K562 (cell line): ENCODE measurements at regions not wholly inside any gene's neighbourhood (a gene's known extent, or its start where the extent isn't known, plus 50 kb on each side); places are given as distances from the start of the nearest gene placed in this dataset.

Source experiments
- ATAC-seq: fragments of 200-7000 bp; cut with Tn5 transposase; 3 replicates; pipeline ENCODE4 v1.9.1; 2020; ENCODE audit warnings: moderate library complexity
- BruUV-seq: library from RNA; stranded (reverse); fragments of 400-500 nt; replicated peaks from 2 replicates; lab custom pipeline; 2021; lab: Mats Ljungman, UMichigan
- CTCF ChIA-PET: fragments of 300-600 bp; formaldehyde crosslinking; extraction: SDS; loops from one replicate; lab custom pipeline; 2021; ENCODE audit warnings: low intra/inter-chr PET ratio; lab: Yijun Ruan, JAX
- POLR2A ChIA-PET: fragments of 300-600, 350-650 bp; sonication (Branson Sonifier 250); formaldehyde crosslinking; extraction: SDS; loops from one replicate; lab custom pipeline; 2021; ENCODE audit warnings: antibody characterized with exemption, inconsistent platforms; lab: Yijun Ruan, JAX
- DNase-seq, 4 experiments: peaks; one replicate each; pipeline versions ENCODE4 v3.0.0 to v3.0.0-alpha.2; 2011 to 2018; ENCODE audit warnings: low spot score in 3 of 4, mixed read lengths in 3 of 4; ENCODE audit errors: extremely low read depth in 1 of 4
- FAIRE-seq: peaks from 2 replicates; lab custom pipeline; 2011; peaks lifted over from hg19 to GRCh38; lab: Jason Lieb, UNC
- H2AFZ ChIP-seq: 2 replicates; pipeline ENCODE4 v1.6.0; 2011; ENCODE audit warnings: low read depth, low read length, control low read depth, inconsistent platforms
- H3K27ac ChIP-seq: fragments of 200-600 bp; 3 replicates; pipeline ENCODE4 v1.8.0; 2011; ENCODE audit warnings: low read depth, mild to moderate bottlenecking, control low read depth, inconsistent platforms, low read length, moderate library complexity, mixed read lengths; ENCODE audit errors: extremely low read depth
- H3K27me3 ChIP-seq, 2 experiments: fragments of 300-600 bp in 1 of 2; 2 replicates in 1 of 2; 3 replicates in 1 of 2; pipeline versions ENCODE4 v1.6.0 to v1.8.0; 2011; ENCODE audit warnings: inconsistent platforms in 2 of 2, low read length in 2 of 2, mild to moderate bottlenecking in 1 of 2, mixed read lengths in 1 of 2, moderate library complexity in 1 of 2; ENCODE audit not compliant: control insufficient read depth in 2 of 2, insufficient read depth in 2 of 2
- H3K36me3 ChIP-seq: fragments of 300-600 bp; 3 replicates; pipeline ENCODE4 v1.8.0; 2011; ENCODE audit warnings: mild to moderate bottlenecking, low read length, inconsistent platforms; ENCODE audit not compliant: control insufficient read depth, insufficient read depth
- H3K4me1 ChIP-seq, 2 experiments: fragments of 200-600 bp in 1 of 2; replicated peaks in 1 of 2; 2 replicates in 1 of 2; 3 replicates in 1 of 2; pipeline versions ENCODE4 v1.5.1 to v1.8.0; 2011; ENCODE audit warnings: inconsistent platforms in 2 of 2, low read length in 2 of 2, mild to moderate bottlenecking in 1 of 2, mixed read lengths in 1 of 2, moderate library complexity in 1 of 2; ENCODE audit not compliant: control insufficient read depth in 2 of 2, insufficient read depth in 2 of 2
- H3K4me2 ChIP-seq: 2 replicates; pipeline ENCODE4 v1.6.1; 2011; ENCODE audit warnings: low read length, control low read depth, inconsistent platforms, mixed read lengths; ENCODE audit not compliant: insufficient read depth
- H3K4me3 ChIP-seq: fragments of 200-600 bp; sonication (generic), shearing (Covaris generic); 2 replicates; pipeline ENCODE4 v1.5.1; 2016; ENCODE audit warnings: control low read depth, inconsistent platforms
- H3K79me2 ChIP-seq: fragments of 200-600 bp; 3 replicates; pipeline ENCODE4 v1.8.0; 2011; ENCODE audit warnings: low read length, inconsistent platforms; ENCODE audit not compliant: control insufficient read depth, insufficient read depth
- H3K9ac ChIP-seq, 2 experiments: 2 replicates each; pipeline versions ENCODE4 v1.6.0 to v1.6.1; 2011; ENCODE audit warnings: low read depth in 2 of 2, low read length in 2 of 2, control low read depth in 1 of 2, inconsistent platforms in 1 of 2, mild to moderate bottlenecking in 1 of 2, mixed read lengths in 1 of 2; ENCODE audit not compliant: insufficient read depth in 1 of 2
- H3K9me1 ChIP-seq: one replicate; pipeline ENCODE4 v1.6.0; 2011; ENCODE audit warnings: inconsistent platforms, mild to moderate bottlenecking, low read length, moderate library complexity; ENCODE audit not compliant: control insufficient read depth, insufficient read depth
- H3K9me3 ChIP-seq: replicated peaks from 2 replicates; pipeline ENCODE4 v1.5.1; 2011; ENCODE audit warnings: low read depth, low read length, inconsistent platforms; ENCODE audit not compliant: control insufficient read depth, insufficient read depth
- H4K20me1 ChIP-seq: replicated peaks from 2 replicates; pipeline ENCODE4 v1.6.1; 2011; ENCODE audit warnings: low read length, inconsistent platforms, mixed read lengths; ENCODE audit not compliant: control insufficient read depth, insufficient read depth
- DACH1 ChIP-seq: fragments of 450-650 bp; IDR thresholded peaks from 2 replicates; pipeline ENCODE4 v1.6.1; 2018; ENCODE audit not compliant: partially characterized antibody
- FOXJ3 ChIP-seq: sonication (generic); formaldehyde crosslinking; IDR thresholded peaks from 2 replicates; pipeline ENCODE4 v1.4.0; 2020; ENCODE audit warnings: mild to moderate bottlenecking, missing genetic modification reagents
- HDAC1 ChIP-seq, 2 experiments: fragments of 450-650 bp; IDR thresholded peaks; 2 replicates each; pipeline ENCODE4 v1.6.1; 2016 to 2017; ENCODE audit warnings: inconsistent platforms in 1 of 2, mild to moderate bottlenecking in 1 of 2, moderate library complexity in 1 of 2
- MTA1 ChIP-seq: fragments of 450-650 bp; IDR thresholded peaks from 2 replicates; pipeline ENCODE4 v1.6.1; 2017; ENCODE audit warnings: borderline replicate concordance
- PKNOX1 ChIP-seq: fragments of 450-650 bp; IDR thresholded peaks from 2 replicates; pipeline ENCODE4 v1.6.1; 2016
- SMARCA4 ChIP-seq: fragments of 450-650 bp; IDR thresholded peaks from 2 replicates; pipeline ENCODE4 v1.6.1; 2016
- STAT5A ChIP-seq: IDR thresholded peaks from 2 replicates; pipeline ENCODE4 v1.6.1; 2012; ENCODE audit warnings: low read length, inconsistent platforms, borderline replicate concordance
- ZNF75A ChIP-seq: fragments of 450-650 bp; formaldehyde crosslinking; IDR thresholded peaks from 2 replicates; pipeline ENCODE4 v1.4.0; 2020; ENCODE audit warnings: mild to moderate bottlenecking
- WGBS: fragments of 100-300 bp; shearing (Covaris generic); methylation state at CpG from one replicate; pipeline ENCODE4 v1.1.6; 2016; ENCODE audit warnings: low coverage, mixed read lengths; ENCODE audit not compliant: insufficient coverage; ENCODE audit errors: missing lambda C conversion rate; 5-methylcytosine and 5-hydroxymethylcytosine counted together
- in situ Hi-C: fragments of 300-500 bp; cut with MboI; formaldehyde crosslinking; loops from 4 replicates; pipeline ENCODE4 v1.15.0; 2018; ENCODE audit warnings: inconsistent platforms, mixed read lengths
- intact Hi-C: fragments of 100-400 bp; cut with micrococcal nuclease; formaldehyde crosslinking; loops from 2 replicates; pipeline ENCODE4 v1.14.2; 2022
- TF ChIP-seq, protein P1 (sequence below): sonication (generic); formaldehyde crosslinking; IDR thresholded peaks from 2 replicates; pipeline ENCODE4 v1.8.0; 2022; ENCODE audit warnings: missing genetic modification reagents, mild to moderate bottlenecking, borderline replicate concordance
- TF ChIP-seq, protein P2 (sequence below): sonication (generic); formaldehyde crosslinking; IDR thresholded peaks from 2 replicates; pipeline ENCODE4 v1.8.1; 2023; ENCODE audit warnings: mild to moderate bottlenecking, missing genetic modification reagents

DNA sequence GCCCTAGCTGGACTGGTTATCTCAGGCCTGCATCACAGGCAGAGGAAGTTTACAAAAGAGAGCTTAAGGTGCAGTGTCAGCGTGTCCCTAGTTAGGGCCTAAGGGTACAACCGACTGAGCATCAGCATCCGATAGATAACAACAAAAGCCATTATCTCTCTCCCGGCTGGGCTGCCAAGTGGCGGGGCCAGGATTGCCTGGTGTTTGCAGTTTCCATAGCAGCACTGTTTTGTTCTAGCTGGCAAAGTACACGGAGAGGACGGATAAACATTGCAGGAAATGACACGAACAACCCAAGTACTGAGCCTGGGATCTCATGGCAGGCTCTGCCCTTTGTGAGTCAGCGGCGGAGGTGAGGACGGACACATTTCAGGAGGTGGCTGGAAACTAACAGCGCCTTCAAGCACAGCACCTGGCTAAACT is 104.7 kb upstream of the NOCT start (continued):
- TF ChIP-seq, protein P1, sequence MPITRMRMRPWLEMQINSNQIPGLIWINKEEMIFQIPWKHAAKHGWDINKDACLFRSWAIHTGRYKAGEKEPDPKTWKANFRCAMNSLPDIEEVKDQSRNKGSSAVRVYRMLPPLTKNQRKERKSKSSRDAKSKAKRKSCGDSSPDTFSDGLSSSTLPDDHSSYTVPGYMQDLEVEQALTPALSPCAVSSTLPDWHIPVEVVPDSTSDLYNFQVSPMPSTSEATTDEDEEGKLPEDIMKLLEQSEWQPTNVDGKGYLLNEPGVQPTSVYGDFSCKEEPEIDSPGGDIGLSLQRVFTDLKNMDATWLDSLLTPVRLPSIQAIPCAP (CRISPR knock-in tag), result no peak
- TF ChIP-seq HDAC1 (IDR thresholded peaks at IDR 0.05), result peak in 1 of 2 experiments; percentile 89; a peak in 2 of 4 replicates
- peak; percentile 94 for TF ChIP-seq FOXJ3 (CRISPR knock-in tag)
- TF ChIP-seq STAT5A, result peak; percentile 90
- TF ChIP-seq MTA1, result peak; percentile 78
- TF ChIP-seq SMARCA4, result peak; percentile 95
- TF ChIP-seq, protein P2, sequence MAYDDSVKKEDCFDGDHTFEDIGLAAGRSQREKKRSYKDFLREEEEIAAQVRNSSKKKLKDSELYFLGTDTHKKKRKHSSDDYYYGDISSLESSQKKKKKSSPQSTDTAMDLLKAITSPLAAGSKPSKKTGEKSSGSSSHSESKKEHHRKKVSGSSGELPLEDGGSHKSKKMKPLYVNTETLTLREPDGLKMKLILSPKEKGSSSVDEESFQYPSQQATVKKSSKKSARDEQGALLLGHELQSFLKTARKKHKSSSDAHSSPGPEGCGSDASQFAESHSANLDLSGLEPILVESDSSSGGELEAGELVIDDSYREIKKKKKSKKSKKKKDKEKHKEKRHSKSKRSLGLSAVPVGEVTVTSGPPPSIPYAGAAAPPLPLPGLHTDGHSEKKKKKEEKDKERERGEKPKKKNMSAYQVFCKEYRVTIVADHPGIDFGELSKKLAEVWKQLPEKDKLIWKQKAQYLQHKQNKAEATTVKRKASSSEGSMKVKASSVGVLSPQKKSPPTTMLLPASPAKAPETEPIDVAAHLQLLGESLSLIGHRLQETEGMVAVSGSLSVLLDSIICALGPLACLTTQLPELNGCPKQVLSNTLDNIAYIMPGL (CRISPR knock-in tag), result no peak

GRCh38 chr4:138910195-138910913 is 105.2 kb upstream of the NOCT start:
- no peak overlapping the region for H3K27ac ChIP-seq
- no peaks in the 10 kb centered on the region for H3K9me3 ChIP-seq
- BruUV-seq, result no TSS peak
- H3K9ac ChIP-seq, result no peak overlapping the region
- intact Hi-C loops, result no loop called here
- no peak overlapping the region for H3K4me3 ChIP-seq
- no peak for FAIRE-seq
- peak; percentile 31 for TF ChIP-seq DACH1
- TF ChIP-seq PKNOX1, result peak; percentile 44; the same call in 1 of the 2 replicates
- TF ChIP-seq ZNF75A (CRISPR knock-in tag), result no peak
- DNase-seq, result peak in 2 of 4 experiments; percentile 19 to 20
- peak; percentile 49; the same call in 2 of the 3 replicates for ATAC-seq
- H3K36me3 ChIP-seq, result no peaks in the 10 kb centered on the region
- WGBS, result 34% methylated on average over 6 of the region's 6 CpGs
- CTCF ChIA-PET, result no interaction called here
- POLR2A ChIA-PET, result interaction anchor here (0.6 to 1.9 kb wide), 4 partner anchors 11 to 138 kb away, joined by 3 to 7 read pairs (median 3); no protein-coding TSS in a partner anchor
- H4K20me1 ChIP-seq, result no peaks in the 10 kb centered on the region
- in situ Hi-C loops, result no loop called here
- H3K4me2 ChIP-seq, result peak overlapping the region; percentile 58
- peak overlapping the region; percentile 82; the same call in 1 of the 2 replicates for H2AFZ ChIP-seq
- no peaks in the 10 kb centered on the region for H3K79me2 ChIP-seq
- no peaks in the 10 kb centered on the region for H3K9me1 ChIP-seq
- peaks cover 10 to 24% of the 10 kb centered on the region in 2 experiments; a peak in 4 of 5 replicates for H3K4me1 ChIP-seq
- H3K27me3 ChIP-seq, result no peaks in the 10 kb centered on the region; a peak in 1 of 5 replicates
